RCC 7860 (cell line): ENCODE measurements at regions not wholly inside any gene's neighbourhood (a gene's known extent, or its start where the extent isn't known, plus 50 kb on each side); places are given as distances from the start of the nearest gene placed in this dataset.
"Not testable (repeated sequence)": the region's sequence is repeated elsewhere in the genome, so short reads cannot be mapped to it uniquely, and the experiment has no call there.

Source experiments
- DNase-seq: peaks from one replicate; pipeline ENCODE4 v3.0.0-alpha.2; 2015; ENCODE audit warnings: low spot score
- FAIRE-seq: peaks from 2 replicates; lab custom pipeline; 2012; peaks lifted over from hg19 to GRCh38; lab: Jason Lieb, UNC

DNA sequence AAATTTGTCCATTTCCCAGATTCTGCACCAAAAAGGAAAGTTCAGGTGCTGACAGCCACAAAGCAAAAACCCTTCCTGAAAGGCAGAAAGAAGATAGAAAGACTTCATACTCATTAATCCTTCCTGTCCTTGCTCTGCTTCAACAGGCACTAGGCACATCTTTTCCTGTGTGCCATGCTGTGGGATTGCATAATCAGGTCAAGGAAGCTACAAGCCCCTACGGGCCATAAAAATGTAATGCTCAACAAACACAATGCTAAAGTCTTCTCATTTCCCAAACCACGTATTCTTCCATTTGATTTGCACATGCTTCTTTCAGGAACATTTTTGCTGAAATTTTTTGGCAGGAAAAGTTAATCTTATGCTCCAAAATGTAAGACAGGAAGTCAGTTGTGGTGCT is 710.9 kb upstream of the ZP4 start:
- not testable (repeated sequence) for FAIRE-seq, DNase-seq

- DNase-seq (no peak), FAIRE-seq (no peak)
Measured at GRCh38 chr1:238596703-238597102, 706.0 kb upstream of the ZP4 start.

DNA sequence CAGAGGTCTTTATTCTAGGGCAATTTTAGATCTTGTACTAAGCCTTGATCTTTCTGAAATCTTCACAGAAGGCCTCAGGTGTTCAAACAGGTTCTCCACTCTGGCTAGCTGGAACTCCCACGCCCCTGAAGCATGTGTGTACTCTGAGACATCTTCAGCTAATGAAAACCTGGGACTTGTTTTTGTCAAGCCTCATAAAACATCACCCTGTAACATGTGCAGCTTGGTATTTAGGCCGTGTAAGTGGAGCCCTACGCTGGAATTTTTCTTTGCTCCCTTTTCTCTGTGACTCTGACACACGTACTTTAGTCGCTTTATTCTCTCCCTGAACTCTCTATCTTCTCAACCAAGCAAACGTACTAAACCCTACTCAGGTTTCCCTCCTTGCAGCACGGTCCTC is 701.9 kb upstream of the ZP4 start:
- FAIRE-seq (no peak), DNase-seq (no peak)

GRCh38 chr1:238589843-238590435 is 699.2 kb upstream of the ZP4 start:
- FAIRE-seq (no peak), DNase-seq (no peak)

DNA sequence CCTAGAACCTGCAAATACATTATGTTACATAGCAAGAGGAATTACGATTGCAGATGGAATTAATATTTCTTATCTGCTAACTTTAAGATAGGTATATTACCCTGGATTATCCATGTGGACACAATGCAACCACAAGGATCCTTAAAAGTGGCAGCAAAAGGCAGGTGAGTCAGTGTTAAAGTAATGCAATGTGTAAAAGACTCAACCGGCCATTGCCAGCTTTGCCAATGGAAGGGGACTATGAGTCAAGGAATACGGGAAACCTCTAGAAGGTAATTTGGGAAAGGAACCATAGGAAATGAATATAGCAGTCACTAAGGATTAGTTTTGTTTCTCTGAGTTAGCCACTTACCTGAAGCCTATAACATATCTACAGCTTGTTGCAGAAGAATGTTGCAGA is 692.1 kb upstream of the ZP4 start:
- DNase-seq (no peak), FAIRE-seq (peak; percentile 45)

- DNase-seq: no peak
- no peak for FAIRE-seq
Measured at GRCh38 chr1:238581332-238581731, 690.6 kb upstream of the ZP4 start.

DNA sequence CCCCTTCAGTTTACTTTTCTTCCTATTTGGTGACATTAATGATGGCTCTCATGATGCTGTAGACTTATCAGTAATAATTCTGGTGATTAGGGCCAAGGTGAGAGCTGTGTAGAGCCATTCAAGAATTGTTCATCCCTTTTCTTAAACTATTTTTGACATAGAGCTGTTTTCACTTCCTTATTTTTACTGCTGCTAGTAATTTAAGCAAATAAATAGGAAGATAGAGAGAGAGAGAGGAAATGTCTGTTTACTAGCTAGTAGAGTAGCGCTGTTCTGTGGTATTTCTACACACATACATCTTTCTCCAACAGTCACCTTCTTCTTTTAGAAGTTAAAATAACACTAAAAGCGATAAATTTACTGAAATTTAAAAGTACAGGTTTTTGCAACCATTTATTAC is 678.0 kb upstream of the ZP4 start:
- no peak for FAIRE-seq
- DNase-seq: no peak

GRCh38 chr1:238562341-238562740 is 671.6 kb upstream of the ZP4 start:
- DNase-seq (no peak), FAIRE-seq (no peak)

DNA sequence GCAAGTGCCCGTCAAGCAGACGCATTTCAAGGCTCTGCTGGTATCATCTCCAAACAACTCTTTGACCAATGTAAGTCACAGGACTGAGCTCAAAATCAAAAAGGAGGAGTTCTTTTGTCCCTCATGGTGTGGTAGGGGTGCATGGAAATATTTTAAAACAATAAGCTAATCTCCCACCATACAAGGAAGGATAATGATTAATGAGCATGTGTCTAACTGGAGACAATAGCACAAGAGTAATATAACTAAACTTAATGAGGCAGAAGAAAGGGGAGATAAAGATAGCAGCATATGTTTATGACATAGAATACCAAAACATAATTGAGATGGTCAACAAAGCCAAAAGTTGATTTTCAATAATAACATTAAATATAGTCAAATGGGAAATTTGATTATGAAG is 668.0 kb upstream of the ZP4 start:
- no peak for DNase-seq
- no peak for FAIRE-seq

GRCh38 chr1:238558156-238558555 is 667.4 kb upstream of the ZP4 start:
- DNase-seq (peak; percentile 51), FAIRE-seq (peak; percentile 63)

GRCh38 chr1:238552271-238552670 is 661.5 kb upstream of the ZP4 start:
- no peak for DNase-seq
- FAIRE-seq: no peak

GRCh38 chr1:238549137-238549536 is 658.4 kb upstream of the ZP4 start:
- DNase-seq (no peak), FAIRE-seq (no peak)

- no peak for FAIRE-seq
- no peak for DNase-seq
Measured at GRCh38 chr1:238546118-238546517, 655.4 kb upstream of the ZP4 start.

- no peak for DNase-seq
- no peak for FAIRE-seq
Measured at GRCh38 chr1:238537641-238538040, 646.9 kb upstream of the ZP4 start.

DNA sequence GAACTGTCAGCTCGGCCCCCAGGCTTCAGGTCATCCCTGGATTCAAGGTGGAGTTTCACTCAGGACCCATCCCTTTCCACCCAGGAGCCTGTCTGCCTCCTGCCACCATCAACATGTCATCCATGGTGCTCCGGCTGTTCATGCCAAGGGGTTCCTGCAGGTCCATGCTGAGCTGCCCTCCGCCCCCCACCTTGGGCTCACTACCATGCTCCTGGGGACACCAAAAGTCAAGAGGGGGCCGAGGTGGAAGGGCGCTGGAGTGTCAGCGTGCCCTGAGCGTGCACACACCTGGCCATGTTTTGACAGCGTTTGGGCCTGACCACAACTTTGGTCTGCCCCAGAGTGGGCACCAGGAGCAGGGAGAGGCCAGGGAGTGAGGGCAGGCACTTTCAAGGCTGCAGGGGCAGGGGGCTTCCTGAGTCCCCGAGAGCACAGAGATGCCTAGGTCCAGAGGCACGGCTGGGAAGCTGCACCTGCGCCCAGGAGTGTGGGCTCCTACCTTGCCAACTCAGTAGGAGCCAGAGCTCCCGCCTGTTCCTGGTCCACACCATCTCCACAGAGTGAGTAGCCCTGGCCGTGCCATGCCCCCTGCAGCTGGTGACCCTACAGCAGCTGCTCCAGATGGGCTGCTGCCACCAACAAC is 639.6 kb upstream of the ZP4 start:
- DNase-seq: no peak
- no peak for FAIRE-seq

DNA sequence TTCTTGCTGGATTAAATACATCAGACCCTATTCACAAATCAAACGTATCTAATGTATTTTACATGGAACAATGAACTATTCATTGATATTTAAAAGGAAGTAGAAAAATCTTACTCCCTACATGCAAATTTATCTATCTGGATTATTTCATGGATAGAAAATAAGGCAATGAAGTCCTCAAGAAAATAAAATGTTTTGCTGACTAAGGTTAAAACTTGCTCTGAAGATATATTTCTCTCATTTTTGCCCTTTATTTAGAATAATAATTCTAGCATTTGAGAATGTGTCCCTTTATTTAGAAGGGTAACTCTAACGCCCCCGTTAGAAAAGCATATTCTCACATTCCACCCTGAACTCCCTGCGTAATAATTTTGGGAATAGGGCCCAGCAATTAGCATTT is 627.0 kb upstream of the ZP4 start:
- no peak for FAIRE-seq
- no peak for DNase-seq

DNA sequence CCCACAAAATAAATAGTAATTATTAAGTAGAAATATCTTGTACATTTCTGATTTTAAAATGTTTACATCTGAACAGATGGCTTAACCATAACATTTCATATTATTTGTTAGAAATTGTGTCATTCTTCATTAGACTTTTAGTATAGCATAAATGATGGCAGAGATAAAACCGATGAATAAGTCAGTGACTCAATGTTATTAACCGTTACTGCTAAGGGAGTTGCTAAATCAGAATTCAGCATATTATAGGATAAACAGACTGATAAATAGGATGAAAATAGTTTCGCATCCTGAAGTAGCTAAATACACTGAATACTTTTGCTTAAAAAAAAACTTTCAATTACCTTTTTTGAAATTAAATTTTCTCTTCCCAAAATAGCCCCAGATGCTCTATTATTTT is 610.6 kb upstream of the ZP4 start:
- DNase-seq (no peak), FAIRE-seq (no peak)

DNA sequence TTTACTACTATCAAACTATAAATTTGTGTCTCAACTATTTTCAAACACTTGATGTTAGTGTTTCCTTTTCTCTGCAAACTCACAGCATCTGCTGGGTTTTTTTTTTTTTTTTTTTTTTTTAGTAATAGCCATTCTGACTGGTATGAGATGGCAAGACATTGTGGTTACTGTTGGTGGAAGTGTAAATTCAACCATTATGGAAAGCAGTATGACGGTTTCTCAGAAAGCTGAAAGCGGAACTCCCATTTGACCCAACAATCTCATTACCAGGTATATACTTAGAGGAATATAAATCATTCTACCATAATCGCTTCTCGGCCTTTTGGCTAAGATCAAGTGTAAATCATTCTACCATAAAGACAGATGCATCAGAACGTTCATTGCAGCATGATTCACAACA is 608.3 kb upstream of the ZP4 start:
- FAIRE-seq (no peak), DNase-seq (no peak)

GRCh38 chr1:238492271-238492670 is 601.5 kb upstream of the ZP4 start:
- FAIRE-seq (no peak), DNase-seq (no peak)

- FAIRE-seq (no peak), DNase-seq (no peak)
Measured at GRCh38 chr1:238491265-238491664, 600.5 kb upstream of the ZP4 start.

DNA sequence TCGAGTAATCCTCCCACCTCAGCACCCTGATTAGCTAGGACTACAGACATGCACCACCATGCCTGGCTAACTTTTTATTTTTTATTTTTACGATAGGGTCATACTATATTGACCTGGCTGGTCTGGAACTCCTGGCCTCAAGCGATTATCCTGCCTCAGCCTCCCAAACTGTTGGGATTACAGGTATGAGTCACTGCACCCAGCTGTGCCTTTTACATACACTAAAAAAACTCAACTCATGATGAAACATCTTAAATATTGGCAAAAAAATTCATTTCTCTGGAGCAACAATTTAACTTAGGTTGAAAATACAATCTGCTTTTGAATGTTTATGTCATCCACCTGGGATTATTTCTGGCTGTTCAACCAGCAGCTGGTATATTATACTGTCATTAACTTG is 598.3 kb upstream of the ZP4 start:
- no peak for FAIRE-seq
- no peak for DNase-seq

GRCh38 chr1:238488401-238488800 is 597.7 kb upstream of the ZP4 start:
- peak; percentile 33 for DNase-seq
- no peak for FAIRE-seq

DNA sequence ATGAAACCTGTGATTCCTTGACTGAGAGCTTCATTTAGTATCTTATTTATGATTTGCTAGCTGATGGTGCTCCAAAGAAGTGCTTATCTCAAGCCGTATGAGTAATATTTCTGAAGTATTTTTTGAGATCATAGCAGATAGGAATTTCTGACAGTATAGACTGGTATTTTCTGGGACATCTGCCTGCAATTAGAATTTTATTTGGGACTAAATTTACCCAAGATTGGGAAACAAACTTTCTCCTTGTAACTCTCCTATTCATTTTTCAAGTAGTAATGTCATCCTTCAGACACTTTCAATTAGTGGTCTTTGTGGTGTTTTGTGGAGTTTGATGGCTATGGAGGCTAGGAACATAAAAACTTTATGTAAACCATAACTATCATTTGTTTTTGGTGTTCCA is 597.2 kb upstream of the ZP4 start:
- DNase-seq: no peak
- no peak for FAIRE-seq
